A549 (cell line): ENCODE measurements at regions not wholly inside any gene's neighbourhood (a gene's known extent, or its start where the extent isn't known, plus 50 kb on each side); places are given as distances from the start of the nearest gene placed in this dataset.

ENCODE experiments used
- ATAC-seq, 2 experiments: fragments of 200-7000 bp in 1 of 2; fragments of >200 bp in 1 of 2; cut with Nextera tagmentation in 1 of 2; cut with Tn5 transposase in 1 of 2; 3 replicates each; pipeline versions ENCODE4 v1.8.0 to v1.9.1; 2018 to 2020; ENCODE audit warnings: mild to moderate bottlenecking in 1 of 2, moderate library complexity in 1 of 2
- CTCF ChIA-PET: fragments of 300-600 bp; sonication (Branson Sonifier 250); formaldehyde crosslinking; extraction: SDS; loops from one replicate; lab custom pipeline; 2021; ENCODE audit warnings: antibody characterized with exemption, inconsistent platforms; lab: Yijun Ruan, JAX
- POLR2A ChIA-PET: fragments of 350-600 bp; formaldehyde crosslinking; extraction: SDS; loops from one replicate; lab custom pipeline; 2021; ENCODE audit warnings: antibody characterized with exemption, inconsistent platforms; lab: Yijun Ruan, JAX
- DNase-seq, 2 experiments: peaks; one replicate each; pipeline versions ENCODE4 v3.0.0 to v3.0.0-alpha.2; 2011 to 2016; ENCODE audit warnings: low read depth in 1 of 2, low spot score in 1 of 2
- FAIRE-seq: peaks from 2 replicates; lab custom pipeline; 2011; peaks lifted over from hg19 to GRCh38; lab: Jason Lieb, UNC
- H3K27ac ChIP-seq, 2 experiments: fragments of >200 bp; sonication (Bioruptor Twin); formaldehyde crosslinking; 3 replicates each; pipeline ENCODE4 v1.5.1; 2016 to 2017
- H3K4me1 ChIP-seq: fragments of >200 bp; sonication (Bioruptor Twin); formaldehyde crosslinking; 3 replicates; pipeline ENCODE4 v1.6.1; 2016
- H3K4me2 ChIP-seq: fragments of >200 bp; sonication (Bioruptor Twin); formaldehyde crosslinking; 3 replicates; pipeline ENCODE4 v1.6.1; 2016
- H3K4me3 ChIP-seq: fragments of >200 bp; sonication (Bioruptor Twin); formaldehyde crosslinking; 3 replicates; pipeline ENCODE4 v1.5.1; 2016
- H3K9me3 ChIP-seq: fragments of >200 bp; sonication (Bioruptor Twin); formaldehyde crosslinking; 3 replicates; pipeline ENCODE4 v1.6.1; 2016
- BHLHE40 ChIP-seq: IDR thresholded peaks from 2 replicates; pipeline ENCODE4 v1.6.1; 2012; ENCODE audit warnings: low read depth, low read length, inconsistent platforms
- CBX2 ChIP-seq: fragments of 200-600 bp; sonication (generic); IDR thresholded peaks from 2 replicates; pipeline ENCODE4 v1.6.1; 2016; ENCODE audit warnings: low read depth, mild to moderate bottlenecking, borderline replicate concordance
- CBX8 ChIP-seq: fragments of 200-600 bp; sonication (generic); IDR thresholded peaks from 2 replicates; pipeline ENCODE4 v1.6.1; 2016
- CEBPB ChIP-seq, 2 experiments: fragments of >200 bp in 1 of 2; sonication (Bioruptor Twin) in 1 of 2; formaldehyde crosslinking in 1 of 2; IDR thresholded peaks; 2 replicates each; pipeline ENCODE4 v1.6.1; 2012 to 2016
- CHD2 ChIP-seq: fragments of 150-350 bp; IDR thresholded peaks from 2 replicates; pipeline ENCODE4 v1.6.1; 2014; ENCODE audit warnings: low read length; ENCODE audit not compliant: partially characterized antibody
- CHD4 ChIP-seq: fragments of 200-600 bp; sonication (generic); IDR thresholded peaks from 2 replicates; pipeline ENCODE4 v1.6.1; 2016; ENCODE audit warnings: antibody characterized with exemption, mild to moderate bottlenecking, borderline replicate concordance
- ESRRA ChIP-seq: fragments of 150-350 bp; IDR thresholded peaks from 2 replicates; pipeline ENCODE4 v1.6.1; 2014; ENCODE audit warnings: mild to moderate bottlenecking, low read length, borderline replicate concordance
- FOSB ChIP-seq: fragments of 250-450 bp; sonication (Bioruptor Pico); IDR thresholded peaks from 2 replicates; pipeline ENCODE4 v1.5.0; 2020; ENCODE audit warnings: mild to moderate bottlenecking, moderate library complexity
- FOSL2 ChIP-seq, 2 experiments: fragments of 450-650 bp in 1 of 2; fragments of >200 bp in 1 of 2; sonication (Bioruptor Twin) in 1 of 2; formaldehyde crosslinking; IDR thresholded peaks; 2 replicates each; pipeline versions ENCODE4 v1.5.0 to v1.6.1; 2016 to 2020; ENCODE audit warnings: mild to moderate bottlenecking in 1 of 2, moderate library complexity in 1 of 2
- HEYL ChIP-seq: fragments of 250-450 bp; sonication (Bioruptor Pico); IDR thresholded peaks from 2 replicates; pipeline ENCODE4 v1.8.0; 2021; ENCODE audit warnings: mild to moderate bottlenecking, moderate library complexity
- HOXB13 ChIP-seq: fragments of 250-450 bp; sonication (Bioruptor Pico); IDR thresholded peaks from 2 replicates; pipeline ENCODE4 v1.5.0; 2020; ENCODE audit warnings: low read depth, mild to moderate bottlenecking, moderate library complexity
- HOXB5 ChIP-seq: fragments of 250-450 bp; sonication (Bioruptor Pico); IDR thresholded peaks from 2 replicates; pipeline ENCODE4 v1.5.0; 2020; ENCODE audit warnings: mild to moderate bottlenecking, moderate library complexity
- JUNB ChIP-seq: fragments of >200 bp; sonication (Bioruptor Twin); formaldehyde crosslinking; IDR thresholded peaks from 2 replicates; pipeline ENCODE4 v1.6.1; 2016
- KDM5A ChIP-seq: fragments of 200-600 bp; sonication (generic); IDR thresholded peaks from 2 replicates; pipeline ENCODE4 v1.6.1; 2016; ENCODE audit warnings: antibody characterized with exemption, mild to moderate bottlenecking
- MAZ ChIP-seq: fragments of 150-350 bp; IDR thresholded peaks from 2 replicates; pipeline ENCODE4 v1.6.1; 2014; ENCODE audit warnings: antibody characterized with exemption, low read depth, low read length, borderline replicate concordance
- MYC ChIP-seq: IDR thresholded peaks from 2 replicates; pipeline ENCODE4 v1.6.1; 2012; ENCODE audit warnings: mild to moderate bottlenecking, inconsistent platforms, low read length, improper control_type of control experiment, borderline replicate concordance
- POLR2A ChIP-seq: IDR thresholded peaks from 2 replicates; pipeline ENCODE4 v1.6.1; 2012; ENCODE audit warnings: mild to moderate bottlenecking, low read length
- POLR2AphosphoS2 ChIP-seq: conservative IDR thresholded peaks from 2 replicates; pipeline ENCODE4 v1.6.1; 2012; ENCODE audit warnings: low read length, improper control_type of control experiment, inconsistent platforms
- RAD21 ChIP-seq, 2 experiments: fragments of >200 bp in 1 of 2; sonication (Bioruptor Twin) in 1 of 2; formaldehyde crosslinking in 1 of 2; IDR thresholded peaks in 1 of 2; conservative IDR thresholded peaks in 1 of 2; 2 replicates in 1 of 2; 3 replicates in 1 of 2; pipeline ENCODE4 v1.6.1; 2012 to 2018; ENCODE audit warnings: inconsistent platforms in 1 of 2
- RNF2 ChIP-seq: fragments of 200-600 bp; sonication (generic); IDR thresholded peaks from 2 replicates; pipeline ENCODE4 v1.6.1; 2016; ENCODE audit warnings: low read depth, mild to moderate bottlenecking, antibody characterized with exemption, moderate library complexity, borderline replicate concordance
- TP53 ChIP-seq: fragments of 250-450 bp; sonication (Bioruptor Pico); IDR thresholded peaks from 2 replicates; pipeline ENCODE4 v1.5.0; 2021; ENCODE audit warnings: mild to moderate bottlenecking, moderate library complexity
- ZC3H11A ChIP-seq: fragments of 450-650 bp; IDR thresholded peaks from 2 replicates; pipeline ENCODE4 v1.6.1; 2014; ENCODE audit warnings: antibody characterized with exemption, mild to moderate bottlenecking
- ZFP36 ChIP-seq: fragments of 450-650 bp; IDR thresholded peaks from 2 replicates; pipeline ENCODE4 v1.6.1; 2014; ENCODE audit warnings: borderline replicate concordance; ENCODE audit not compliant: partially characterized antibody
- ZNF302 ChIP-seq: fragments of 250-450 bp; sonication (Bioruptor Pico); IDR thresholded peaks from 2 replicates; pipeline ENCODE4 v1.9.0; 2021; ENCODE audit warnings: inconsistent platforms, mild to moderate bottlenecking, moderate library complexity
- ZSCAN20 ChIP-seq: fragments of 250-450 bp; sonication (Bioruptor Pico); IDR thresholded peaks from 2 replicates; pipeline ENCODE4 v1.8.0; 2022; ENCODE audit warnings: mild to moderate bottlenecking, moderate library complexity
- WGBS: methylation state at CpG from one replicate; pipeline ENCODE4 v1.1.6; 2017; ENCODE audit errors: missing lambda C conversion rate; 5-methylcytosine and 5-hydroxymethylcytosine counted together
- TF ChIP-seq, protein P1 (sequence below): IDR thresholded peaks from 2 replicates; pipeline ENCODE4 v1.6.1; 2012
- TF ChIP-seq, protein P2 (sequence below): fragments of >200 bp; sonication (Bioruptor Twin); formaldehyde crosslinking; IDR thresholded peaks from 3 replicates; pipeline ENCODE4 v1.6.1; 2016
- TF ChIP-seq, protein P3 (sequence below): IDR thresholded peaks from 2 replicates; pipeline ENCODE4 v1.6.1; 2012; ENCODE audit warnings: low read depth, borderline replicate concordance
- TF ChIP-seq, protein P4 (sequence below): fragments of 250-450 bp; sonication (Bioruptor Pico); IDR thresholded peaks from 2 replicates; pipeline ENCODE4 v1.5.0; 2020; ENCODE audit warnings: low read depth, mild to moderate bottlenecking, moderate library complexity
- TF ChIP-seq, protein P5 (sequence below): fragments of 450-650 bp; IDR thresholded peaks from 2 replicates; pipeline ENCODE4 v1.6.1; 2014; ENCODE audit warnings: antibody characterized with exemption
- TF ChIP-seq, protein P6 (sequence below): fragments of >200 bp; sonication (Bioruptor Twin); formaldehyde crosslinking; IDR thresholded peaks from 3 replicates; pipeline ENCODE4 v1.5.1; 2016
- TF ChIP-seq, protein P7 (sequence below): IDR thresholded peaks from 2 replicates; pipeline ENCODE4 v1.6.1; 2012

DNA sequence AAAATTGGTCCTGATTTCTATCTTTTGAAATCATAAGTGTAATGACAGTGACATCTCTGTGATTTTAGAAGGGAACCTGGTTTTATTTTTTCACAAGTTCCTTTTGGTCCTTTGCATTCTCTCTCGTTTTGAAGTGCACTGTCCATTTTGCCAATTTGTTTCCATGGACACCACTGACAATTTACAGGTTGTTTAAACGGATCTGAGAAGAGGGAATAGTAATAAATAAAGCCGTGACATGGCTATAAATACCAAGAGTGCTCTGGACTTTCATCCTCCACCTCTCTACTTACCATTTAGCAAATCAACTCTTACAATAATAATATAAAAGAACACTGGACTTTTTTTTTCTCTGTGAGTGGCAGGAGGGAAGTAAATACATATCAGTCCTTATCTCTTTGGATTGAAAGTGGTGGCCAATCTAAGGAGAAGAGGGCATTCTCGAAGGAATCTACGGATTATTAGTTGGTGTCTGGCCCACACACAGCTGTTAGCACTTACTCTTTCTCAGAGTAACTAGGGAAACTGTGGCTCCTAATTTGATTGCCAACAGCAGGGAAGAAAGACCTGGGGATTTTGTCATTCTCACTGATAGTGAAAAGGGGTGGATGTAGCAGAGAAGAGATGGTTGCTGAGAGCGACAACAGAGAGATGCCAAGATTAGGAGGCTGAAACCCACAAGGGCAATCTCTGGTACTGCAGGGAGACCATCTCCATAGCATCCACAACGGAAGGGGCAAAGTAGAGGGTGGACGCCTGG, 108.7 kb upstream of the FSHR start:
- H3K4me2 ChIP-seq, result no peak overlapping the region
- TF ChIP-seq MAZ (no peak), CBX8 (no peak), FOSL2 (IDR thresholded peaks at IDR 0.05) (no peak), FOSL2 (CRISPR knock-in tag; IDR thresholded peaks at IDR 0.05) (no peak), FOSB (CRISPR knock-in tag) (no peak), BHLHE40 (no peak), KDM5A (no peak), MYC (no peak), ZFP36 (no peak), ZNF302 (CRISPR knock-in tag) (no peak), CBX2 (no peak), RAD21 (conservative IDR thresholded peaks at IDR 0.05 in 1 of 2, IDR thresholded peaks at IDR 0.05 in 1 of 2) (no peak), ESRRA (no peak), HOXB5 (CRISPR knock-in tag) (no peak), CHD4 (no peak)
- TF ChIP-seq, protein P1, sequence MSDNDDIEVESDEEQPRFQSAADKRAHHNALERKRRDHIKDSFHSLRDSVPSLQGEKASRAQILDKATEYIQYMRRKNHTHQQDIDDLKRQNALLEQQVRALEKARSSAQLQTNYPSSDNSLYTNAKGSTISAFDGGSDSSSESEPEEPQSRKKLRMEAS, result no peak
- TF ChIP-seq, protein P2, sequence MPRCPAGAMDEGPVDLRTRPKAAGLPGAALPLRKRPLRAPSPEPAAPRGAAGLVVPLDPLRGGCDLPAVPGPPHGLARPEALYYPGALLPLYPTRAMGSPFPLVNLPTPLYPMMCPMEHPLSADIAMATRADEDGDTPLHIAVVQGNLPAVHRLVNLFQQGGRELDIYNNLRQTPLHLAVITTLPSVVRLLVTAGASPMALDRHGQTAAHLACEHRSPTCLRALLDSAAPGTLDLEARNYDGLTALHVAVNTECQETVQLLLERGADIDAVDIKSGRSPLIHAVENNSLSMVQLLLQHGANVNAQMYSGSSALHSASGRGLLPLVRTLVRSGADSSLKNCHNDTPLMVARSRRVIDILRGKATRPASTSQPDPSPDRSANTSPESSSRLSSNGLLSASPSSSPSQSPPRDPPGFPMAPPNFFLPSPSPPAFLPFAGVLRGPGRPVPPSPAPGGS, result no peak
- TF ChIP-seq, protein P3, sequence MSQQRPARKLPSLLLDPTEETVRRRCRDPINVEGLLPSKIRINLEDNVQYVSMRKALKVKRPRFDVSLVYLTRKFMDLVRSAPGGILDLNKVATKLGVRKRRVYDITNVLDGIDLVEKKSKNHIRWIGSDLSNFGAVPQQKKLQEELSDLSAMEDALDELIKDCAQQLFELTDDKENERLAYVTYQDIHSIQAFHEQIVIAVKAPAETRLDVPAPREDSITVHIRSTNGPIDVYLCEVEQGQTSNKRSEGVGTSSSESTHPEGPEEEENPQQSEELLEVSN, result no peak
- TF ChIP-seq, protein P4, sequence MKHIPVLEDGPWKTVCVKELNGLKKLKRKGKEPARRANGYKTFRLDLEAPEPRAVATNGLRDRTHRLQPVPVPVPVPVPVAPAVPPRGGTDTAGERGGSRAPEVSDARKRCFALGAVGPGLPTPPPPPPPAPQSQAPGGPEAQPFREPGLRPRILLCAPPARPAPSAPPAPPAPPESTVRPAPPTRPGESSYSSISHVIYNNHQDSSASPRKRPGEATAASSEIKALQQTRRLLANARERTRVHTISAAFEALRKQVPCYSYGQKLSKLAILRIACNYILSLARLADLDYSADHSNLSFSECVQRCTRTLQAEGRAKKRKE, result no peak
- TF ChIP-seq, protein P5, sequence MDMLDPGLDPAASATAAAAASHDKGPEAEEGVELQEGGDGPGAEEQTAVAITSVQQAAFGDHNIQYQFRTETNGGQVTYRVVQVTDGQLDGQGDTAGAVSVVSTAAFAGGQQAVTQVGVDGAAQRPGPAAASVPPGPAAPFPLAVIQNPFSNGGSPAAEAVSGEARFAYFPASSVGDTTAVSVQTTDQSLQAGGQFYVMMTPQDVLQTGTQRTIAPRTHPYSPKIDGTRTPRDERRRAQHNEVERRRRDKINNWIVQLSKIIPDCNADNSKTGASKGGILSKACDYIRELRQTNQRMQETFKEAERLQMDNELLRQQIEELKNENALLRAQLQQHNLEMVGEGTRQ, result no peak
- TF ChIP-seq, protein P6, sequence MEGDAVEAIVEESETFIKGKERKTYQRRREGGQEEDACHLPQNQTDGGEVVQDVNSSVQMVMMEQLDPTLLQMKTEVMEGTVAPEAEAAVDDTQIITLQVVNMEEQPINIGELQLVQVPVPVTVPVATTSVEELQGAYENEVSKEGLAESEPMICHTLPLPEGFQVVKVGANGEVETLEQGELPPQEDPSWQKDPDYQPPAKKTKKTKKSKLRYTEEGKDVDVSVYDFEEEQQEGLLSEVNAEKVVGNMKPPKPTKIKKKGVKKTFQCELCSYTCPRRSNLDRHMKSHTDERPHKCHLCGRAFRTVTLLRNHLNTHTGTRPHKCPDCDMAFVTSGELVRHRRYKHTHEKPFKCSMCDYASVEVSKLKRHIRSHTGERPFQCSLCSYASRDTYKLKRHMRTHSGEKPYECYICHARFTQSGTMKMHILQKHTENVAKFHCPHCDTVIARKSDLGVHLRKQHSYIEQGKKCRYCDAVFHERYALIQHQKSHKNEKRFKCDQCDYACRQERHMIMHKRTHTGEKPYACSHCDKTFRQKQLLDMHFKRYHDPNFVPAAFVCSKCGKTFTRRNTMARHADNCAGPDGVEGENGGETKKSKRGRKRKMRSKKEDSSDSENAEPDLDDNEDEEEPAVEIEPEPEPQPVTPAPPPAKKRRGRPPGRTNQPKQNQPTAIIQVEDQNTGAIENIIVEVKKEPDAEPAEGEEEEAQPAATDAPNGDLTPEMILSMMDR, result no peak
- FAIRE-seq, result no peak
- ATAC-seq, result no peak
- ChIA-PET CTCF (interaction anchor here (0.9 kb wide), 1 partner anchor 14 kb away, joined by 3 read pairs; no protein-coding TSS in a partner anchor), POLR2A (no interaction called here)
- no peak for DNase-seq
- 4% methylated on average over 8 of the region's 8 CpGs for WGBS
- no peak overlapping the region for H3K4me3 ChIP-seq
- no peaks in the 10 kb centered on the region for H3K9me3 ChIP-seq
- H3K27ac ChIP-seq, result no peak overlapping the region
- no peaks in the 10 kb centered on the region for H3K4me1 ChIP-seq

DNA sequence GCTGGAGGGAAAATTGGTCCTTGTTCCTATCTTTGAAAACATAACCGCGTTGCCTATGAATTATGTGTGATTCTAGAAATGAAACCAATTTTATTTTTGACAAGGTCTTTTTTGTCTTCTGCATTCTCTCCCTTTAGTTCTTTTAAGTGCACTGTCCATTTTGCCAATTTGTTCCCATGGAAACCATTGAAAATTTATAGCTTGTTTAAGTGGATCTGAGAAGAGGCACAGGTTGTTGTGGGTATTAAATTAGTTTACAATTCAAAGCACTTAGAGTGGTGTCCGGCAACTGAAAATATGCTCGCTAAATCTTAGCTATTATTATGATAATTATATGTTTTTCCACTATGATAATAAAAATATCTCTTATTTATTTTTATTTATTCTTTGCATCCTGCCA, 107.5 kb upstream of the FSHR start:
- ChIA-PET POLR2A (no interaction called here), CTCF (interaction anchor here (1.0 kb wide), 1 partner anchor 13 kb away, joined by 3 read pairs; no protein-coding TSS in a partner anchor)
- no peak overlapping the region for H3K27ac ChIP-seq
- H3K4me1 ChIP-seq, result no peaks in the 10 kb centered on the region
- WGBS, result 24% methylated on average over 4 of the region's 4 CpGs
- FAIRE-seq, result no peak
- DNase-seq, result no peak
- H3K4me2 ChIP-seq, result no peak overlapping the region
- H3K9me3 ChIP-seq, result no peaks in the 10 kb centered on the region
- no peak overlapping the region for H3K4me3 ChIP-seq
- no peak for ATAC-seq
- TF ChIP-seq CBX8 (no peak), ESRRA (no peak), HOXB5 (CRISPR knock-in tag) (no peak), MAZ (no peak), ZC3H11A (no peak), POLR2A (no peak), HEYL (CRISPR knock-in tag) (no peak), ZSCAN20 (CRISPR knock-in tag) (no peak), TP53 (CRISPR knock-in tag) (no peak), RNF2 (no peak), HOXB13 (no peak), KDM5A (no peak), JUNB (no peak), CEBPB (IDR thresholded peaks at IDR 0.05) (no peak), POLR2AphosphoS2 (no peak), CHD2 (no peak), CHD4 (no peak)
- TF ChIP-seq, protein P7, sequence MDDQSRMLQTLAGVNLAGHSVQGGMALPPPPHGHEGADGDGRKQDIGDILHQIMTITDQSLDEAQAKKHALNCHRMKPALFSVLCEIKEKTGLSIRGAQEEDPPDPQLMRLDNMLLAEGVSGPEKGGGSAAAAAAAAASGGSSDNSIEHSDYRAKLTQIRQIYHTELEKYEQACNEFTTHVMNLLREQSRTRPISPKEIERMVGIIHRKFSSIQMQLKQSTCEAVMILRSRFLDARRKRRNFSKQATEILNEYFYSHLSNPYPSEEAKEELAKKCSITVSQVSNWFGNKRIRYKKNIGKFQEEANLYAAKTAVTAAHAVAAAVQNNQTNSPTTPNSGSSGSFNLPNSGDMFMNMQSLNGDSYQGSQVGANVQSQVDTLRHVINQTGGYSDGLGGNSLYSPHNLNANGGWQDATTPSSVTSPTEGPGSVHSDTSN, result no peak
